ENCODE measurements at regions not wholly inside any gene's neighbourhood (a gene's known extent, or its start where the extent isn't known, plus 50 kb on each side); places are given as distances from the start of the nearest gene placed in this dataset.

DNA sequence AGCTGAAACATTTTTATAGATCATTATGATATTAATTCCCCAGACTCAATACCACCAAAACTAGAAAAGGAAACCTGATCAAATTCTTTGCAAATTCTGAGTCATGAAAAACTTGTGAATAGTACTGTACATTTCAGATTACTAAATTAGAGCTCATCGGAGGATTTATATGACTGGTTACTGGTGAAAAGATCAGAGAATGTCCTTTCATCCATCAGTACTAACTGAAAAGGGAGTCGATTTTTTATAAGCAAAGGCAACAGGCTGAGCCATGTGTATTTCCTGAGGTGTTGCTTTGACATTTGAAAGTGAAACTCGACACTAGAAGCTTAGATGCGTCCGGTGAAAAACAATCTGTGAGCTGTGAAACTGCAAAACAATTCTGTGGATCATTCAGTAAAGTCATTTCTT, 155.7 kb downstream of the TNFSF18 start:
- no peak for DNase-seq

DNA sequence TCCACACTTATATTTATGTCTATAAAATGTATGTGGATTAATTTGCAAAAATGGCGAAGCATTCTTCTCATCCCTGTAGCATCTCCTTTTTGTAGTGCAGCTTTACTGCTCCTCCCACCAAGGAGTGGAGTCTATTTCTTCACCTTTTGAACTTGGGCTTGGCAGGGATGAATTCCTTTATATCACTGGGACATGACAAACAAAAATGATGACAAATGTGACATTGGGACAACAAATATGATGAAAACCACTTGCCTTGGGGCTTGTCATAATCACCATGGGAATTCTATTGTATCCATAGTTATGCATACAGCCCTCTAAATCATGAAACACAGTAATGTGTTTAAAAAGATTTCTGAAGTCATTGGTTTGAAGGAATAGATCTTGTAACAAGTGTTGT, 155.0 kb downstream of the TNFSF18 start:
- DNase-seq, result no peak

- DNase-seq, result no peak
Measured at GRCh38 chr1:172897738-172898137, 153.0 kb downstream of the TNFSF18 start.

DNA sequence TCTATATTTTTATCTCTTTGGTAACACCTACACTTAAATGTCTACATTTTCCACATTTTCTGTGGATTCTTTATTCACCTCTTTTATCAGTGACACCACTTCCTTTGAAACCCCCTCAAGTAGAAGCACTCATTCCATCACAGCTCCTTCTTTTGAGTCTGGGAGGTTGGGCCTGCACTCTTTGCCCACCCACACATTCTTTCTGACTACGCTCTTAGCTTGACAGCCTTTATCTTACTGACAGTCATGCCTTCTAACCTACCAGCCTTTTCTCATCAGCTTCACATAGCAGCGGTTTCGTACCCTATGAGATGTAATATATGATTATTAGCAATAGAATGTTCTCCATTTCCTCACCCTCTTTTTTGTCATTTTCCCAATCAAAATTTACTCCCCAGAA, 151.9 kb downstream of the TNFSF18 start:
- DNase-seq, result no peak

GRCh38 chr1:172900376-172900997, 150.3 kb downstream of the TNFSF18 start:
- no peak for DNase-seq

- no peak for DNase-seq
Measured at GRCh38 chr1:172902200-172902599, 148.5 kb downstream of the TNFSF18 start.

DNA sequence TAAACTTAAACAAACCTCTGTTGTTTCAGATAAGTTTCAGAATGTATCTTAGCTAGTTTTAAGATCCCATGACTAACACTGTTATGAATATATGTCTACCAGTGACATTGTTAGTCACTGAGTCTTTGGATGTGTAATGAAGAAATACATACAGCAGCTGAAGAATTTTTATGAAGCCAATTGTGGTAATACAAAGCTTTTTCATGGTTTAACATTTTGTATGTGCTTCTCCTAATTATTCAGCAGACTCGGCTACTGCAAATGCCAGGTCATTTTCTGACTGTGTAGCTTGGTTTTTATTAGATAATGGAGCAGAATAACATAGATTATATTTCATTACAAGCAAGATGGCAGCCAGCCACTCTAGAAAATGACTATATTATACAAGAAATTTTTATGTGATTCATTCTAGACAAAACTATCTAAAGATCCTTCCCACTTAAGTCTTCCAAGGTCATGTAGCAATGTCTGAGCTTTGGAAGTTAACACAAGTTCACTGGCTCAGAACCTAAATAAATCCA, 147.8 kb downstream of the TNFSF18 start:
- DNase-seq, result no peak

- no peak for DNase-seq
Measured at GRCh38 chr1:172903581-172904220, 147.0 kb downstream of the TNFSF18 start.

DNA sequence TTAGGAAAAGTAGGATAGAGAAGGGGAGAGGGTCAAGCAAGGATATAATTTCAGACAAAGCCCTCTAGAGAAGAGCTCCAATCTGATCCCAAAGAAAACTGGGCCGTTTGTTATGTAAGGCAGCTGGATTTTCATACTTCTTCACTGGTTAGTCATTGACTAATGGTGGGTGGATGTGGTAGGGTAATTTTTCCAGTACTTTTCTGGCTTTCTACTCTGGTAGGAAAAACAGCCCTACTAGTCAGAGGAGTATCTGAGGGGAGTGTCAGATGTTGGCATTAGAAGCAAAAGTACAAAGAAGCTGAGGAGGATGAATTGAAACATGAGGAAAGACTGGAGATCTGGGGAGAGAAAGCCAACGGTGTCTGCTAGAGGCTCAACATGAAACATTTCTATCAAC, 145.3 kb downstream of the TNFSF18 start:
- no peak for DNase-seq

- peak; percentile 4 for DNase-seq
Measured at GRCh38 chr1:172906778-172907592, 143.8 kb downstream of the TNFSF18 start.

DNA sequence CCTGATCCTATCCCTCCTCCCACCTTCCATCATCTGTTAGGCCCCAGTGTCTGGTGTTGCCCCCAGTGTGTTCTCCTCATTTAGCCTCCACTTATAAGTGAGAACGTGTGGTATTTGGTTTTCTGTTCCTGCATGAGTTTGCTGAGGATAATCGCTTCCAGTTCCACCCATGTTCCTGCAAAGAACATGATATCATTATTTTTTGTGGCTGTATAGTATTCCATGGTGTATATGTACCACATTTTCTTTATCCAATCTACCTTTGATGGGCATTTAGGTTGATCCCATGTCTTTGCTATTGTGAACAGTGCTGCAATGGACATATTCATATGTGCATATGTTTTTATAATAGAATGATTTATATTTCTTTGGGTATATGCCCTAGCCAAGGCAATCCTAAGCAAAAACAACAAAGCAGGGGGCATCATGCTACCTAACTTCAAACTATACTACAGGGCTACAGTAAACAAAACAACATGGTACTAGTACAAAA, 142.9 kb downstream of the TNFSF18 start:
- no peak for DNase-seq

DNA sequence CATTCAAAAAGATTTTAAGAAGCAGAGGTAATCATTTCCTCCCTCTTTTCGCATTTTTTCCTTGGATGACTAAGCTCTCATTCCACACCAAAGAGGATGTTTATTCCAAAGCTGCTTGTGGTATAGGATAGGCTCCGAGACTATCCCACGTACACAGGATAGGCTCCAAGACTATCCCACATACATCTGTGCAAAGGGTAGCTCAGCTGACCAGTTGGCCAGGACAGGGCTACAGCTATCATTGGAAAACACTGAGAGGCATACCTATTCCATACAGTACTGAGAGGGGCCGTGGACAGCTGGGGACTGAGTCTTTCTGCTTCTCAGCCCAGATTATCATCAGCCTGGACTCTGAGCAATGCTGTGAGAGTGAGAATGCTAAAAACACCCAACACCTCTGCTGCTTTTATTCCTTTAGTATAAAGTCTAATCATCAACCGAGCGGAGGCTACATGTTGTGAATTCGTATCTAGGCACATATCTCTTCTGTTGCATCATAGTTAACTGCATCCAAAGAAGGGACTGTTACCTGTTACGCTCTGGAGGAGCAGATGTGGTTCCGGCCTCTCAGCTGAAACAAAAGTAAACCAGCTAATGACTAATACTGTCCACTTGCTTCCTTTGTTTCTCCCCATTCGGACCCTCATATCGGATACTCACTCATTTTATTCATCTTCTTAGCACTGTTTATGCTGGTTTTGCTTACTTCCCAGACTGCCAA, 141.0 kb downstream of the TNFSF18 start:
- DNase-seq, result peak; percentile 15

DNA sequence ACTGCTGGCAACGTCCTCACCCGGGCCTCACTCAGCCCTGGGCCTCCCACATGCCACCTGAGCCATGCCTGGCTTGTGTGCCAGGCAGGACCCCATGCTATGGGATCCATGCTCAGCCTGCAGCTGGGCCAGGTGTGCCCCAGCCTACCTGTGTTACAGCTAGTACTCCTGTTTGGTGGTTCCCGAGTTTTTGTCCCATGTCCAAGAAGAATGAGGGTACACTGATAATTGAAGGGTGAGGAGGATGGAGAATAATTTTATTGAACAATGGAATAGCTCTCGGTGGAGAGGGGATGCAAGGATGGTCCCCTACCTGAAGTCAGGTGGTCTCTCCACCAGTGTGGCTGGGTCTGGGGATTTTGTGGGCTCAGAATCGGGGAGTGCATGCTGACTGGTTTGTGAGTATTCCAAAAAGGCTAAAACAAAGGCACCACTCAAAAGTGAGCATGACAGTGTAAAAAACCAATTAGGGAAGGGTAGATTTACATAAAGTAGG, 137.9 kb downstream of the TNFSF18 start:
- no peak for DNase-seq

GRCh38 chr1:172914501-172915144, 136.1 kb downstream of the TNFSF18 start:
- no peak for DNase-seq

DNA sequence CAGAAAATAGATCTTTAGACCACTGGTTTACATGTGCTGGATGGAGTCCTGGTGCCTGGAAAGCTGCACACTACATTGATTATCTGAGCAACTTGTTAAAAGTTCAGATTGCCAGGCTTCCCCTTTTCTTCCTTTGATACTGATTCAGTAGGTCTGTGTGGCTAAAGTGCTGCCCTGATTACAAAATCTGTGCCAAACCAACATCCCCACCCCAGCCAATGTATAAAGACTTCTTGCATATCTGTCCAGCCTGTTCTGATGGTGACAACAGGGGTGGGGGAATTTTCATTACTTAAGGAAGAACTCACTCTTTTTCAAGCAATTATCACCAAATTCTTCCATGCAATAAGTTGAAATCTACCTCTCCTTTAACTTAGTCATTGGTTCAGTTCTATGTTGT, 135.5 kb downstream of the TNFSF18 start:
- no peak for DNase-seq

DNA sequence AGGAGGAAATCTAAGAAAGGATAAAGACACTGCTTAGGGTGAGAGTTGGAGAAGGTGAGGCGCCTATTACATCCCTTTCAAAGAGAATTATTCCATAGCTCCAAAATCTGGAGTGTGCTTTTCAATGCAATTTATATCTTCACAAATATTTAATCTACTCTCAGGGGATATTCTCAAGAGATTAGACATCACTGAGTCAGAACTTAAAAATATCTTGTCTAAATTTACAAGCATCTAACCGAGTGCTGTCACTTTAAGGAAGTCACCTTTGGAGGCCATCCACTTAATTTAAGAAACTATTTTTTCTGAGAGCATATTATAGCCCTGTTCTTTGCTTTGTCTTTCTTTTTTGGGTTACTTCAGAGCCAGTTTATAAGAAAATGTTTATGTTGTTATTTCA, 134.6 kb downstream of the TNFSF18 start:
- DNase-seq, result no peak

GRCh38 chr1:172917972-172918371, 132.8 kb downstream of the TNFSF18 start:
- peak; percentile 67 for DNase-seq

DNA sequence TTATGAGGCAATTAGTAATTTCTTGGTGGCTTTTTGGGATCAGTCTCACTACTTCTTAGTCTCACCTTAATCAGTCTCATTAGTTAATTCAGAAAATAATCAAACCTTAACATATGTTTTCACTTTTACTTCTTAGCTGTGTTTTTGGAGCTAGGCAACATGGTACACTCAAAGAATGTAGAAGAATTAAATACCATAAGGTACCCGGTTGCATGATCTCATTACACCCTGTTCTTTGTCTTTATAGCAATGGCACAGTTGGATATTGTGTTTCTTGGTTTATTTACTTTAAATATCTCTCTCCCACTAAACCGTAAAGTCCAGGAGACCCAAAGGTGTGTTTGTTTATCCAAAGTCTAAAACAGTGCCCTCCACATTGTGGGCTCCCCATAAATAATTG, 132.3 kb downstream of the TNFSF18 start:
- DNase-seq, result no peak

- no peak for DNase-seq
Measured at GRCh38 chr1:172926070-172926469, 124.7 kb downstream of the TNFSF18 start.

DNA sequence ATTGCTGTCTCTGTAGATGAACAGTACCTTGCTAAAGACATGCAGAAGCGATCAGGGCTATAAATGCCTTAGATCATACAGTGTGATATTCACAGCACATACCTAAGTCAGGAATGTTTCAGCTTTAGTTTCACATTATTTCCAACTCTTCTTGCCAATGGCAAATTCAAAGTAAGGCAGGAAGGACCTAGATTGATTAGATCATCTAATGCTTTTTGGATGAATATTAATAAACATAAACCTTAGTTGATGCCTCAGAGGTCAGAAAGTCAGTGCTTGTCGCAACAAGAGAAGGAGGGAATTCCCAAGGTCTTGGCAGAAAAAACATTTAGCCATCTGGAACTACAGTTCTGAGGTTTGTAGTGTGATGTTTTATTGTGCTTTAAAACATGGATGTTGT, 122.3 kb downstream of the TNFSF18 start:
- peak; percentile 9 for DNase-seq

GRCh38 chr1:172929006-172929405, 121.7 kb downstream of the TNFSF18 start:
- DNase-seq, result no peak

- no peak for DNase-seq
Measured at GRCh38 chr1:172930142-172930541, 120.6 kb downstream of the TNFSF18 start.

All from T1000 (cell line).